ENCODE measurements at regions not wholly inside any gene's neighbourhood (a gene's known extent, or its start where the extent isn't known, plus 50 kb on each side); places are given as distances from the start of the nearest gene placed in this dataset.
A peak's percentile ranks its signal among the peaks of the same experiment; 100 is the strongest.

- ATAC-seq, result peak; percentile 79
- Histone ChIP-seq H3K9me2 (ENCODE audit: insufficient read depth) (0 out of 2 replicates have a peak, but pooled peaks cover 4% of the 10 kb centered on the region), H4K20me1 (replicated peaks; ENCODE audit: insufficient read depth) (no peaks in the 10 kb centered on the region), H3K27me3 (ENCODE audit: insufficient read depth) (no peaks in the 10 kb centered on the region), H3K36me3 (ENCODE audit: insufficient read depth) (no peaks in the 10 kb centered on the region), H3K27ac (ENCODE audit: low read depth) (no peak overlapping the region), H3K4me1 (ENCODE audit: insufficient read depth) (peaks cover 10% of the 10 kb centered on the region; the same call in 1 of the 2 replicates), H3K4me2 (peak overlapping the region; percentile 12; the same call in 1 of the 2 replicates), H3K79me2 (replicated peaks; ENCODE audit: insufficient read depth) (no peaks in the 10 kb centered on the region), H2AFZ (peak overlapping the region; percentile 88; the same call in 1 of the 2 replicates), H3K4me3 (no peak overlapping the region), H3F3A (replicated peaks; ENCODE audit: low read depth) (no peaks in the 10 kb centered on the region)
- no peak overlapping the region for H3K4me3 Mint-ChIP-seq
- H3K27ac Mint-ChIP-seq, result no peak overlapping the region
- TF ChIP-seq STAT1 (IDR thresholded peaks at IDR 0.05; ENCODE audit: unreplicated experiment) (no peak), ZNF331 (CRISPR knock-in tag; IDR thresholded peaks at IDR 0.05; ENCODE audit: low read depth) (no peak), ZNF462 (CRISPR knock-in tag; IDR thresholded peaks at IDR 0.05) (no peak), JUNB (IDR thresholded peaks at IDR 0.05; ENCODE audit: unreplicated experiment) (no peak), EZH2phosphoT487 (IDR thresholded peaks at IDR 0.05; ENCODE audit: unreplicated experiment) (no peak), ZNF114 (CRISPR knock-in tag; IDR thresholded peaks at IDR 0.05) (no peak), CTCF (conservative IDR thresholded peaks at IDR 0.05; ENCODE audit: low read depth in 2 of 2) (no peak), ETS1 (IDR thresholded peaks at IDR 0.05) (no peak), REST (IDR thresholded peaks at IDR 0.05; ENCODE audit: unreplicated experiment) (no peak), POLR2AphosphoS5 (IDR thresholded peaks at IDR 0.05; ENCODE audit: low read depth) (no peak), NANOG (IDR thresholded peaks at IDR 0.05; ENCODE audit: borderline replicate concordance) (no peak), EZH2 (IDR thresholded peaks at IDR 0.05; ENCODE audit: low read depth, unreplicated experiment) (no peak), CREB1 (CRISPR knock-in tag; IDR thresholded peaks at IDR 0.05; ENCODE audit: low read depth) (no peak)
- H3K9me3 Mint-ChIP-seq, result no peaks in the 10 kb centered on the region
- peaks cover 4% of the 10 kb centered on the region for H3K27me3 Mint-ChIP-seq (ENCODE audit: insufficient read depth, low read depth, poor library complexity)
- H3K4me1 Mint-ChIP-seq, result peaks cover 7% of the 10 kb centered on the region; the same call in 2 of the 3 replicates
- no peaks in the 10 kb centered on the region for H3K36me3 Mint-ChIP-seq (ENCODE audit: low read depth)
- no peak for DNase-seq (ENCODE audit: low spot score)
Observed at GRCh38 chr2:126802316-126802715, 96.4 kb upstream of the TEX51 start.
